Testis (tissue), 2 donors: ENCODE measurements at regions not wholly inside any gene's neighbourhood (a gene's known extent, or its start where the extent isn't known, plus 50 kb on each side); places are given as distances from the start of the nearest gene placed in this dataset.

ENCODE experiments used
- DNase-seq: peaks from one replicate; pipeline ENCODE4 v3.0.0-alpha.2; 2019
- H3K27ac ChIP-seq, 2 donors: fragments of 200-600 bp; sonication (generic); one replicate each; pipeline ENCODE4 v1.5.1; 2019
- H3K27me3 ChIP-seq: fragments of 200-600 bp; sonication (generic); one replicate; pipeline ENCODE4 v1.5.1; 2019
- H3K36me3 ChIP-seq: fragments of 200-600 bp; sonication (generic); one replicate; pipeline ENCODE4 v1.5.1; 2017; ENCODE audit warnings: low read depth; ENCODE audit errors: missing control alignments
- H3K4me1 ChIP-seq: fragments of 200-600 bp; sonication (generic); one replicate; pipeline ENCODE4 v1.5.1; 2019
- H3K4me3 ChIP-seq, 2 donors: fragments of 200-600 bp; sonication (generic); one replicate each; pipeline ENCODE4 v1.5.1; 2017 to 2019
- H3K9me3 ChIP-seq: fragments of 200-600 bp; sonication (generic); one replicate; pipeline ENCODE4 v1.5.1; 2017
- CTCF ChIP-seq, 3 experiments: fragments of 450-650 bp in 2 of 3; fragments of 200-600 bp in 1 of 3; sonication (generic) in 1 of 3; IDR thresholded peaks; one replicate each; pipeline ENCODE4 v1.5.1; 2016 to 2019; ENCODE audit warnings: antibody characterized with exemption in 3 of 3, mild to moderate bottlenecking in 2 of 3, moderate library complexity in 1 of 3
- POLR2A ChIP-seq: fragments of 450-650 bp; IDR thresholded peaks from one replicate; pipeline ENCODE4 v1.6.1; 2017; ENCODE audit warnings: antibody characterized with exemption, mild to moderate bottlenecking, moderate library complexity
- WGBS, 2 donors: methylation state at CpG; one replicate each; pipeline ENCODE4 v1.1.5; 2018; 5-methylcytosine and 5-hydroxymethylcytosine counted together
- intact Hi-C: fragments of 100-400 bp; cut with DNase I; formaldehyde crosslinking; loops from one replicate; pipeline ENCODE4 v1.15.1; 2023; ENCODE audit warnings: low total_unique reads

GRCh38 chr18:22505141-22505591, 87.5 kb upstream of the CTAGE1 start:
- intact Hi-C loops, result no loop called here
- 56 to 70% methylated on average over 1 of the region's 1 CpG for WGBS, 2 donors
- Histone ChIP-seq H3K9me3 (no peaks in the 10 kb centered on the region), H3K27me3 (no peaks in the 10 kb centered on the region), H3K27ac (no peak overlapping the region), H3K4me3 (no peak overlapping the region), H3K36me3 (no peaks in the 10 kb centered on the region), H3K4me1 (no peaks in the 10 kb centered on the region)
- TF ChIP-seq POLR2A (no peak), CTCF (IDR thresholded peaks at IDR 0.05) (no peak)
- no peak for DNase-seq

DNA sequence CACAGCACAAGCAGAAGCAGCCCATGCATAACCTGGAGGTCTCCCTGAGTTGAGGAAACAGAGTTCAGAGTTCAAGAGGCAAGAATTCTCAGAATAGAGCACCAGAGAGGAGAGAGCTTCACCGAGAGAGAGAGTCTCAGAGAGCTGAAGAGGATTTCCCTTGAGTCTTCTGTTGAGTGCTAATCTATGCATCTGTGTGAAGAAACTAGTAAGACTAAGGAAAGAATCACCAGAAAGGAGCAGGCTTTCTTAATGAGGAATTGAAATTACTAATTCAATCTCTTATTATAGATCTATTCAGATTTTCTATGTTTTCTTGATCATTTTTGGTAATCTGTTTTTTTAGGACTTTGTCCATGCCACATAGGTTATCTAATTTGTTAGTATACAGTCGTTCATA, 89.3 kb upstream of the CTAGE1 start:
- intact Hi-C loops, result no loop called here
- Histone ChIP-seq H3K9me3 (no peaks in the 10 kb centered on the region), H3K4me1 (no peaks in the 10 kb centered on the region), H3K4me3 (no peak overlapping the region), H3K27me3 (no peaks in the 10 kb centered on the region), H3K27ac (no peak overlapping the region), H3K36me3 (no peaks in the 10 kb centered on the region)
- DNase-seq, result no peak
- WGBS, 2 donors, result 54 to 62% methylated on average over 2 of the region's 2 CpGs
- TF ChIP-seq CTCF (IDR thresholded peaks at IDR 0.05) (no peak), POLR2A (no peak)

DNA sequence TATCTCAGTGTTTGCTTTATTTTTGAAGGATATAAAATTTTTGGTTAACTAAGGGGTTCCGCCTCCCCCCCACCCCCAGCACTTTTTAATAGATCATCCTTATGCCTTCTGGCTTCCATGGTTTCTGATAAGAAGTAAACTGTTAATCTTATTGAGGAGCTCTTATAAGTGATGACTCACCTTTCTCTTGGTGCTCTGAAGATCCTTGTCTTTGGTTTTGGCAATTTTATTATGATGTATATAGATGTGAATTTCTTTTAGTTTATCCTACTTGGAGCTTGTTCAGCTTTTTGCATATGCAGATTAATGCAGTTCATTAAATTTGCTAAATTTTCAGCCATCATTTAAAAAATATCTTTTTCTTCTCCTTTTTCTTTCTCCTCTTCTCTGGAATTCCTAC, 91.7 kb upstream of the CTAGE1 start:
- Histone ChIP-seq H3K4me3 (no peak overlapping the region), H3K4me1 (no peaks in the 10 kb centered on the region), H3K36me3 (no peaks in the 10 kb centered on the region), H3K9me3 (no peaks in the 10 kb centered on the region), H3K27ac (no peak overlapping the region), H3K27me3 (no peaks in the 10 kb centered on the region)
- TF ChIP-seq CTCF (IDR thresholded peaks at IDR 0.05), result no peak
- no peak for TF ChIP-seq POLR2A
- no peak for DNase-seq
- intact Hi-C loops, result no loop called here
- 0% methylated on average over 1 of the region's 1 CpG for WGBS, 2 donors

DNA sequence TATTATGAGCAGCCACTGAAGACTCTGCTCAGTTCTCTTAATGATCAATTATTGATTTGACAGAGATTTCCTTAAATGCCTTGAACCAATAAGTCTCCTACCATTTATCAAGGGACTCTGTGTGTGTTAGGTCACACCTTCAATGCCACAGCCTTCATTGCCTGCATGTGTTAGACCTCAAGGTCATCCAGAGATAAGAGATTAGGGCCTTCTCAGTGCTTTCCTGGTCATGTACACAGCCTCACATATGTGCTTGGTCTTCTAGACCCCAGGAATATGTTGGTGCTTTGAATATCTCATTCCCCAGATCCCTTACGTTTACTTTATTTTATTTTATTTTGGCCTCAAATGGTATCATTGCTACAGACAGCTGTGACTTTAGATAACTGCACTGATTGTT, 93.0 kb upstream of the CTAGE1 start:
- TF ChIP-seq CTCF (IDR thresholded peaks at IDR 0.05) (no peak), POLR2A (no peak)
- intact Hi-C loops, result no loop called here
- DNase-seq, result no peak
- Histone ChIP-seq H3K27me3 (no peaks in the 10 kb centered on the region), H3K4me1 (no peaks in the 10 kb centered on the region), H3K36me3 (no peaks in the 10 kb centered on the region), H3K4me3 (no peak overlapping the region), H3K9me3 (no peaks in the 10 kb centered on the region), H3K27ac (no peak overlapping the region)
- WGBS, 2 donors, result 50 to 71% methylated on average over 1 of the region's 1 CpG

DNA sequence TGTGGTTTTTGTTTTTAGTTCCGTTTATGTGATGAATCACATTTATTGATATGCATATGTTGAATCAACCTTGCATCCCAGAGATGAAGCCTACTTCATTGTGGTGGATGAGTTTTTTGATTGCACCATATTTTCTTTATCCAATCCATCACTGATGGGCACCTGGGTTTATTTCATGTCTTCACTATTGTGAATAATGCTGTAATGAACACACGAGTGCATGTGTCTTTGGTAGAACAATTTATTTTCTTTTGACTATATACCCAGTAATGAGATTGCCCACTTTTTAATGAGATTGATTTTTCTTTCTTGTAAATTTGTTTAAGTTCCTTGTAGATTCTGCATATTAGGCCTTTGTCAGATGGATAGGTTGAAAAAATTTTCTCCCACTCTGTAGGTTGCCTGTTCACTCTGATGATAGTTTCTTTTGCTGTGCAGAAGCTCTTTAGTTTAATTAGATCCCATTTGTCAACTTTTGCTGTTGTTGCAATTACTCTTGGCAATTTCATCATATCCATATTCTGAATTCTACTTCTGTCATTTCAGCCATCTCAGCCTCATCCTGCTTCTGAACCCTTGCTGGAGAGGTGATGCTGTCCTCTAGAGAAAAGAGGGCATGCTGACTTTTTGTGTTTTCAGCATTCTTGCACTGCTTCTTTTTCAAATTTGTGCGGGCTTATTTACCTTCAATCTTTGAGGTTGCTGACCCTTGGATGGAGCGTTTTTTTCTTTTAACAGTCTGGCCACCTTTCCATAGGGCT, 96.2 kb upstream of the CTAGE1 start:
- H3K36me3 ChIP-seq, result no peaks in the 10 kb centered on the region
- no peak overlapping the region for H3K4me3 ChIP-seq
- H3K27ac ChIP-seq, result no peak overlapping the region
- no peak for DNase-seq
- intact Hi-C loops, result no loop called here
- H3K9me3 ChIP-seq, result no peaks in the 10 kb centered on the region
- TF ChIP-seq POLR2A, result no peak
- TF ChIP-seq CTCF (IDR thresholded peaks at IDR 0.05), result no peak
- 85 to 91% methylated on average over 4 of the region's 4 CpGs for WGBS, 2 donors
- no peaks in the 10 kb centered on the region for H3K27me3 ChIP-seq
- peaks cover 5% of the 10 kb centered on the region for H3K4me1 ChIP-seq
